ENCODE measurements at regions not wholly inside any gene's neighbourhood (a gene's known extent, or its start where the extent isn't known, plus 50 kb on each side); places are given as distances from the start of the nearest gene placed in this dataset.

DNA sequence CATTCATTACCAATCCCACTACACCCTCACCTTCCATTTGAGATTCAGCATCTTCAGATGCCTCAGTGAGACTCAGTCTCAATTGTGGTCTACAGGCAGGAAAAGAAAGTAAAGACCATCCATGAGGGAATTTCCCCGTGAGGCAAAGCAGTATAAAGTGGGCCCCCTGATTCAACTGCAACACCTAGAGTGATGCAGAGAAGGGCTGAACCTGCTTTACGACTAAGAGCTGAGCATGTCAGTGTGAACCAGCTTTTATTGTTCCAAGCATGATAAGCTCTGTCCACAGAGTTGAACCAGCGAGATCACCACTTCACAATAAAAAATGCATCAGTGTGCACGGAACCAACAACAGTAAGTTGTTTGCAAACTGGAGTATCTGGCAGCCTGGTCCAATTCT lies 357.6 kb upstream of the ATP5MC3 start:
- no peak for TF ChIP-seq EZH2 (IDR thresholded peaks at IDR 0.05; ENCODE audit: borderline replicate concordance, low read depth, low read length, severe bottlenecking)
- no peak for TF ChIP-seq POLR2A (IDR thresholded peaks at IDR 0.05; ENCODE audit: low read depth, low read length)
- TF ChIP-seq, protein P1, sequence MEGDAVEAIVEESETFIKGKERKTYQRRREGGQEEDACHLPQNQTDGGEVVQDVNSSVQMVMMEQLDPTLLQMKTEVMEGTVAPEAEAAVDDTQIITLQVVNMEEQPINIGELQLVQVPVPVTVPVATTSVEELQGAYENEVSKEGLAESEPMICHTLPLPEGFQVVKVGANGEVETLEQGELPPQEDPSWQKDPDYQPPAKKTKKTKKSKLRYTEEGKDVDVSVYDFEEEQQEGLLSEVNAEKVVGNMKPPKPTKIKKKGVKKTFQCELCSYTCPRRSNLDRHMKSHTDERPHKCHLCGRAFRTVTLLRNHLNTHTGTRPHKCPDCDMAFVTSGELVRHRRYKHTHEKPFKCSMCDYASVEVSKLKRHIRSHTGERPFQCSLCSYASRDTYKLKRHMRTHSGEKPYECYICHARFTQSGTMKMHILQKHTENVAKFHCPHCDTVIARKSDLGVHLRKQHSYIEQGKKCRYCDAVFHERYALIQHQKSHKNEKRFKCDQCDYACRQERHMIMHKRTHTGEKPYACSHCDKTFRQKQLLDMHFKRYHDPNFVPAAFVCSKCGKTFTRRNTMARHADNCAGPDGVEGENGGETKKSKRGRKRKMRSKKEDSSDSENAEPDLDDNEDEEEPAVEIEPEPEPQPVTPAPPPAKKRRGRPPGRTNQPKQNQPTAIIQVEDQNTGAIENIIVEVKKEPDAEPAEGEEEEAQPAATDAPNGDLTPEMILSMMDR (IDR thresholded peaks at IDR 0.05; ENCODE audit: extremely low read depth in 1 of 2, insufficient read depth in 1 of 2, low read depth in 1 of 2, low read length in 2 of 2): no peak
- TF ChIP-seq POLR2AphosphoS5 (IDR thresholded peaks at IDR 0.05; ENCODE audit: insufficient read depth, low read depth, low read length): no peak
- no peak for TF ChIP-seq FOS (IDR thresholded peaks at IDR 0.05; ENCODE audit: borderline replicate concordance, insufficient read depth, low read length)
- TF ChIP-seq, protein P2, sequence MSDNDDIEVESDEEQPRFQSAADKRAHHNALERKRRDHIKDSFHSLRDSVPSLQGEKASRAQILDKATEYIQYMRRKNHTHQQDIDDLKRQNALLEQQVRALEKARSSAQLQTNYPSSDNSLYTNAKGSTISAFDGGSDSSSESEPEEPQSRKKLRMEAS (IDR thresholded peaks at IDR 0.05; ENCODE audit: insufficient read depth, insufficient read length): no peak
- TF ChIP-seq JUN (IDR thresholded peaks at IDR 0.05; ENCODE audit: borderline replicate concordance, insufficient read depth, insufficient read length, low read depth): no peak
- TF ChIP-seq GATA2 (IDR thresholded peaks at IDR 0.05; ENCODE audit: insufficient read depth, insufficient read length, low read depth, low read length): no peak

All from endothelial cell of umbilical vein (primary cell).